AML-193 (cell line): ENCODE measurements at regions not wholly inside any gene's neighbourhood (a gene's known extent, or its start where the extent isn't known, plus 50 kb on each side); places are given as distances from the start of the nearest gene placed in this dataset.

Experiments
- DNase-seq, 2 experiments: peaks; one replicate each; lab custom pipeline; 2025; lab: John Stamatoyannopoulos, UW

DNA sequence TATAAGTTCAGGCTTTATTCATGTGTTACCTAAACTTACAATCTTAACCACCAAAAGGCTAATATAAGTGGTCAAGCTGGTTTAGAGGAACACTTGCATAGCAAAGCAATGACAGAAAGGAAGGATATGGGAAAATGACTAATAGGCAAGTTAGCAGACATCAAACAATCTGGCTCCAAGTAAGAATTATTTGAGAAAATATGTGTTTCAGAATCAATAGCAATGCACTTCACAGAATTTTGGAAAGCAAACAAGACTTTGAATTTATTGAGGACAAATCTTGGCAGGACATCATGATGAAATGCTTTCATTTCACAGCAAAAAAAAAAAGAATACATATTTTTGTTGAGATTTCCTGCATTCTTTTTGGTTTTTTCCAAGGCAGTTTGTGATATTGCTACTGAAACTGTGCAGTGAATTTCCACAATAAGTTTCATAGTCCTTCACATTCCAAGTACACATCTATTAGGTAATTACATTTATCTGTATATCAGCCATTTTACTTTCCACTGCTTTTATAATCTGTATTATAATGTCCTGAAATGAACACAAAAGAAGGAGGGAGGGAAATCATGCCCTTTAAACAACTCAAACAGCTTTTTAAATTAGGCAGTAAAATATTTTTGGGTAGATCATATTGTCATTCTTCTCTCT, 417.9 kb downstream of the NR2F1-AS1 start:
- no peak for DNase-seq

DNA sequence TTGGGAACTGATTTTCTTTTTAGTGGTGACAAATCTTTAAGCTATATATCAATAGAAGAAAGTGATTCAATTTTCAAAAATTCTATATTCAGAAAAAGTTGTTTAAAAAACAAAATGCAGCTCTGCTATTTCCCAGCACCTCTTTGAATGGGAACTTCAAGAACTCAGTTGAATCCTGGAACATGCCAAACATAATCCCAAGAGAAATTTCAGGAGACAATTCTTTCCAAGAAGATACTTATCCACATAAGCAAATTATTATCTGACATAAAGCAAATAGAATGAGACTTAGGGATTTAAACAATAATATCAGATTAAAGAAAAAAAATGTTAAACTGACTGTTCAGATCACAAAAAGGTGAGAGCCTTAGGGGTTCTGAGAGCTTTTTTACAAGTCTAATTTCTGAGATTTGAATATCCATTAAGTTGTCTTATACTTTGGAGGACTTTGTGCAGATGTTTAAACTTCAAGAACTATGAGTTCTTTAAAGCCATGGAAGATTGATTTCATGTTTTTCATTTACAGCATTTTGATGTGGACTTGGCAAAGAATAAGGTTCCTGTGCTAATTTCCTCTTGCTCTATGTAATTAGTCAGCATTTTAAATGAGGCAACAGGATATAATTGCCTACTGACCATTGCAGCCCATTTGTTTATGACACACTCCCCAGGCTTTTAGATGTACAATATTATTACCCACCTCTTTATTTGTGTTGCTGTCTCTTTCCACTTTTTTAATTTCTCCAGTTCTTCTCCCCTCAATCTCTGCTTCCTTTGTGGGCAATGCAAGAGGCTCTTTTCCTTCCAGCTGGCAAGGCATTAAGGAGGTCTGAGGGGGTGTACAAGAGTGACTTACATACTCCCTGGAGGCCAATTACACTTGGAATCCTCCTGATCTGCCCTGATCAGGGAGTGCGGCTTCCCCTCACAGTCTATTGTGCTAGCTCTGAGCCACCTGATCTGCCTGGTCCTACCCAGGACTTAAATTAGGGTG, 419.1 kb downstream of the NR2F1-AS1 start:
- no peak for DNase-seq

DNA sequence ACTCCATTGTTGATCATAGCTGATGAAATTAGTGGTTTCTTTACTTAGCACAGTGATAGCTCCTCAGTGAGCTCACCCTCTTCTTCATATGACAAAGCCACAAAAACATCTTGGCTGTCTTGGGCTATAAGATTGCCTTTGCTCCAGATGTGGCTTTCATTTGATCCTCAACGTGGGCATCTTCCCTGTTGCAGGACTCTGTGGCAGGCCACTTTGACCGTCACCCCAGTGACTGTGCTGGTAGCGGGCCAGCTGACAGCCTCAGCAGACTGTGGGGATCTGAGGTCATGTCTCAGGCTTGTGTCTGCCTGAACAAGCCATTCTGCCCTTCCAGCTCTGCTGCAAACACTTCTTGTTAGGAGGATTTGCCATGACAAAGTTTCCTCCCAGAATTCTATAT, 422.2 kb downstream of the NR2F1-AS1 start:
- DNase-seq: no peak

DNA sequence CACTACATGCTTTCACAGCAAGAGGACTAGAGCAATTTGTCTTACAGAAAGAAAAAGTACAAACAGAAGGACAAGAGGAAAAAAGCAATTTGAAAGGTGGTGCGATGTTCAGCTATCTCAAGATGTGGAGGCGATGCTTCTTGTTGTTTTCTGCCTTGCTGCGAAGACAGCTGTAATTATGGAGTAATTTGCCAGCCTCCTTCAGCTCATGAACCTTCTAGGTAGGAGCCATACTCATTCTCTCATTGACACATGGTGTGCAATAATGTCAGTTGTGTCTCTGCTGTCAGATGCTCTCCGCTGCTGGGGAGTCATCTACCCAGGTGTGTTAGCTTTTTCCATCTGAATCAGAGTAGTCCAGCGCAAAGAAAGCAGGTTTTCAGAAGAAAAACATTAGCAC, 424.5 kb downstream of the NR2F1-AS1 start:
- DNase-seq: no peak

DNA sequence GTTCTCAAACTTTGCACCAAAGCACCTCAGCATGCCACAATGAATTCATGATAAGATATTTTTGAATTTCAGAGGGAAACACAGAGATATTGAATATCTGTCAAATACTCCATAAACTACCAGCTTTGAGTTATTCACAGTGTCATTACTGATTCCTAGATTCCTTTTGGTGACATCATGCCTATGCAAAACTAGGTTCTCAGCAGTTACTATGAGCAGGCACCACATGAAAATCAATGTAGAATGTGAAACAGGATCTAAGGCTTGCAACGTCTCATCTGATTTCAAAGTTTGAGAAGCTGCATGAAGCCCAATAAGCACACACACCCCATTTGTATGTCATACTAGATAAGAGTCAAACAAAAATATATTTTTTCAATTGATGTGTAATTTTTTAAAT, 426.5 kb downstream of the NR2F1-AS1 start:
- DNase-seq: no peak

DNA sequence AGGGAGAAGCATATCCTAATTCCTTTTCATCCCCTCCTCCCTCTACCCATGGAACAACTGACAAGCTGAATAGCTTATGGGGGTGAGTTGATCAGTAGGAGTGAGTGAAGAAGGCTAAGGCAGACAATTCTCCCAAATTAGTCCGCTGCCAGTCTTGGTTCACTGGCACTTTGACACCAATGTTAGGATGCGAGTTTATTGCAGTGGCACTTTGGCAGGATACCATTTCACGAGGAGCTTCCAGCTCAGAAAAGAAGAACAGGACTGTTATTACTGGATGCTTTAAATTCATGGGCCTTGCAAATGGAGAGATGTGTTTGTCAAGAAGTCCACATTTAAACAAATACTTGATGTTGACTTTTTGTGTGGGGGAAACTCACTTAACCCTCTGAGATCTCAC, 427.6 kb downstream of the NR2F1-AS1 start:
- DNase-seq: no peak

DNA sequence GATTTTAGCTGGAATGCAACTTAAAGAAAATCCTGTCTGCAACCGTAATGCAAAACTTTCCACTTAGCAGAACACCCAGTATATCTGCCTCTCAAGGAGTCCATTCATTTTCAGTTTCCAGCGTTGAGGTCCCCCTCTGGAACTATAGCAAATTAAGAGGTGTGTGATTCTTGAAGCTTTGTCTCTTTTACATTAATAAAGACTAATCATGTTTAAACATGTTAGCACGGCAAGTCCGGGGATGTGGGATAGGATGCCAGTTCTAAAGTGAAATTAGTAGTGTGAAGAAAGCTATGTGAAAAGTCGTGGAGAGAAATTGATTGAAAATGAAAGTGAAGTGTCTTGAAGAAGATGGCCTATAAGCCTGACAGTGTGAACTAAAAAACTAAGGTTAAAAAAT, 429.1 kb downstream of the NR2F1-AS1 start:
- DNase-seq: no peak

DNA sequence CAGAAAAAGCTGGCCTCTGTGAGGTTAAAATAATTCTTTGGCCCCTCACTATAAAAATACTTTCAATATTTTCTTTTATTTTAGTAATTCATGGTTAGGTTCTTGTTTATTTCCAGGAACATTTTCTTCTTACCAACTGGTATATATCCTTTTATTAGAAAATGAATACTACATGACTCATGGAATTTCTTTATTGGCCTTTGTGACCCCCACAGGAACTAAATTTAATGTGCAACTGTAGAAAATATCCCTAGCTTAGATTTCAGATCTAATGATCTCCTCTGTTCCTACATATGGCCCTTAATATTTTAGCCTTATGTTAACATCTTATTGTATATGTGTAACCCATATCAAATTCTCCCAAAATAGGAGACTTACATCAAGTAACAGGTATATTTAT, 429.9 kb downstream of the NR2F1-AS1 start:
- no peak for DNase-seq

DNA sequence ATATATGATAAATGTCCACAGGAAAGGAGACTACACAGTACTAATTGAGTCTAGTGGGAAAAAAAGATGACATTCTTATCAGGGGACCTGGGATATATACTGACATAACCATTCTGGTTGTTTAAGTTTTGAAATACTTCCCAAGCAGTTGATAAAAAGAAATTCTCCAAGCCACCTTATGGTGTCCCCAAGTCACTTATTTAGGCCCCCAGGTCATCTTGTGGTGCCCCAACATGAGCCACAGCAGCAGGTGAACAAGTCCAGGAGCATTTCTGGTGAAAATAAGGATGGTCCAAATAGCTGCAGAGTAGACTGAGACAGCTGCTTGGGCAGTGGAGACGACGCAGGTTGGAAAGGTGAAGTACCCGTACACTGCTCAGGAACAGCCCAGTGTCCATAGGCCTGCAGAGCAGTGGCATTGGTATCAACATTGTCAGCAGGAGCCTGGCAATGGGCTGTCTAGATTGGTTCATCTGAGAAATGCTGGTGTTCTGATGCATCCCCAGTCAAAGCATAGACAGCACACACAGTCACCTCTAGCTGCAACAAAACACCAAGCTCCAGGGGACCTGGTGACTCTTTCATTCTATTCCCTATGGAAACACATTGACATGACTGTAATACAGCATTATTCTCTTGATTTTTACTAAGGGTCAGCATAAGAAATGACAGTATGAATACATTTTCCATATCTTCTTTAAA, 430.6 kb downstream of the NR2F1-AS1 start:
- DNase-seq: no peak

DNA sequence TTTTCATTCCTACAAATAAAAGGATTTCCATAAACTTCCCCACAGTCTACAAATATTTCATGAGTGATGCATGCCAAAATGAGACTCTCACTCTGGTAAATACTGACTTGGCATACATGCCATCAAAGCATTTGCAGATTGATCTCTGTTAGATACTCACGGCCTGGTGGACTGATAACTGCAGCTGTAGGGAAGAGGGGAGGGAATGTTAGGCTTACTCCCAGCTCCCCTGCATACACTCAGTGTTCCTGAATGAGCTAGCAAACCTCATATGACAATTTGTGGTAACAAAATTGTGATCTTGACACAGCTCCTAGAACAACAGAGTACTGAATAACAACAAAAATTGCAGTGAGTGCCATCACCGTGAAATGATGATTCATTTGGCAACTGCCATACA, 435.3 kb downstream of the NR2F1-AS1 start:
- DNase-seq: no peak

DNA sequence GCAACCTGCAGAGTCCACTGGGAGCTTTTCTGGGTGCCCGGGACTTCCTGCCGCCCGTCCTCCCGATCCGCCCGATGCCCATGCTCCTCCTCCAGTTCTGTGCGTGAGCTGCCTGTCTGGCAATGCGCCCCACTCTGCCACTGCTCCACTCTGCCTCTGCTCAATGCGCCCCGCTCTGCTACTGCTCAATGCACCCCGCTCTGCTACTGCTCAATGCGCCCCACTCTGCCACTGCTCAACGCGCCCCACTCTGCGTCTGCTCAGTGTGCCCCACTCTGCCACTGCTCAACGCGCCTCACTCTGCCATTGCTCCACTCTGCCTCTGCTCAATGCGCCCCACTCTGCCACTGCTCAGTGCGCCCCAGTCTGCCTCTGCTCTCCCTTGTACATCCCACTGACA, 436.0 kb downstream of the NR2F1-AS1 start:
- DNase-seq: no peak

DNA sequence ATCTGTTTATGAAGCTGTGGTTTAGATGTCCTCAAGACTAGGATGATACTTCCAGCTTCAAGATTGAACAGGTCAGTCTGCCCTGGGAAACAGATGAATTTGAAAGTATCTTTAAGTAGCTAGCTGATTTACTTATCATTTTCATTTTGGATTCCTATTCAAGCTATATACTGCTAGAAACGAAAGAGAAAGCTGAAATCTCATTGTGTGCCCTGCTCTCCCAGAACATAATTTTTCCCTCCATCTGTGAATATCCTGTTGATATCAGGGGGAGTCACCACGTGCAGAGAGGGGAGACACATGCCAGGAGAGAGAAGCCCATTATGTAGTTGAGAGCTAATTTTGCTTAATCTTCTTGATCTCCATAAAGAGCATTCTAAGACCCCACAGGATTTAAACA, 439.1 kb downstream of the NR2F1-AS1 start:
- DNase-seq: no peak

DNA sequence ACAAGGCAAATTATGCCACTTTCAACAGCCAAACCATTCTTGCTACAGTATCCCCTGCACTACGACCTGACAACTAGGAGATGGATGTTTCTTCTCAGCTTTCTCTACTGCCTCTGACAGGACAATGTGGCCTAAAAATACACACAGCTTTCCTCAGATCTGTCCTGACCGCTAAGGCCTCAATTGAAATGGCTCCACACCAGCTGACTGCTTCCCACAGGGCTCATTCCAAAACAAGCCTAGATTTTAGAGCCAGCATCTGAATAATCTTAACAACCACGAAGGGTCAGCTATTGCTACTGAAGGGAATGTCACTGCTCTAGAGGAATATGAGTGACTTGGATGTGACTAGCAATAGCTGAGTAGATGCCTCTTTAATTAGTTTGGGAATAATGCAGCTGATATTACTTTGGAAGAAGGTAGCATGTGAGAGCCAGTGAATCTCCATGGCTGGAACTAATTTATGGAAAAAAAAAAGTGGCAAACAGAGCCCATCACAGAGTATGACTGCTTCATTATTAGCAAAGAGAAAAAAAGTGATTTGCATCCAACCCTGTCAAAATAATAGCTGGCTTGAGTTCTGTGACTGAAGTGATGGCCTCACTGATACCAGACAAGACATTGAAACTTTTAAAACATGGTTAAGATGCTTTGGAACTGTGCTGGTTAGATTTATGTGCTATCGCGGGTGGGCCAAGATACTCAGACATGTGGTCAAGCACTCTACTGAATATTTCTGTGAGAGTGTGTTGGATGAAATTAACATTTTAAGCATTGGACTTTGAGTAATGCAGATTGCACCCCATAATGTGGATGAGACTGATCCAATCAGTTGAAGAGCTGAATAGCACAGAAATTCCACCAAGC, 450.2 kb downstream of the NR2F1-AS1 start:
- DNase-seq: no peak

DNA sequence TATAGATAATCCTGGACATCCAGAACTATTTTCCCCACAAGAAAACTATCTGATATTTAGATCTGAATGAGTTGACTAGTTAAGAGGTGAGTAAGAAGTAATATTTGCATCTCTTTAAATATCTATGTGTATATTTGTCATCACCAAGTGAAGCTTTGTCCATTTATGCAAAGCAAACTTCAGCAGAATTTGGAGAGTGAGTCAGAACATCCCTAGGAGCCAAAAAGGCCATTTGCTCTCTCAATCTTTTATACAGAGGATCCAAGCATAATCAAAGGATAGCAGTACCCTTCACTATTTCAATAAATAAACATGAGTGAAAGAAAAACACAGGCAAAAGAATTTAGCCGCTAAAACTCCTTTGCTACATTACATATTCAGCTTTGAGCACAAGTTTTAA, 454.4 kb downstream of the NR2F1-AS1 start:
- no peak for DNase-seq

DNA sequence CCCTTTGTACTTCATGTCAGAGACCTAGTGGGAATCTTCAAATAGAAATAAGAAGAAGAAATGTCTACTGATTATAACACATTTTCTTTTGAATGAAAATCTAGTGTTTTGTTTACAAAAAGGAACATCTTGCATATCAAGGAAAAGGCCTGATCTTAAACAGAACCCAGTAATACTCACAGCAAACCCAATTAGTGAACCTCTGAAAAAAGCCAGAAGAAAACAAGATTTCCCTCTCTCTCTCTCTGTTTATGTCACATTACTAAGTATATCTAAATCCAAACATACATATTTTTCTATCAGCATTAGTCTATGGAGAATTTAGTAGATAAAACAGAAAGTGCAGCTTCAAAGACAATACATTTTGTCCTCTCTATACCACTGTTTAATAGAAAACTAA, 457.9 kb downstream of the NR2F1-AS1 start:
- DNase-seq: no peak

DNA sequence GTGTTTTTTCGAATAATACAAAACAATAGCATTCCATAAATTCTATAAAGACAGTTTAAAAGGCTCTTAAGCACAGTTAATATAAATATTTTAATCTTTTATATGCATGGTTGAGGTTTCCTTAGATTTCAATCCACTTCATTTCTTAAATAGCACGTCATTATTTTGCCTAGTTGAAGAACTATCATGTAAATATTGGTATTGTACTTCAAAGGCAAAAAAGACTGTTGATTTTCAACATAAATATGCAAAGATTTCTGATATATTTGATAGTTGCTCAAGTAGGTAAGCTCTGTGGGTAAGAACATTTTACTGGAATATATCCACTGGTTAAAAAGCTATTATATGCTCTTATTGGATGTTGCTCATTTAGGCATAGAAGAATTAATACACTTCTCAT, 458.6 kb downstream of the NR2F1-AS1 start:
- DNase-seq: no peak

DNA sequence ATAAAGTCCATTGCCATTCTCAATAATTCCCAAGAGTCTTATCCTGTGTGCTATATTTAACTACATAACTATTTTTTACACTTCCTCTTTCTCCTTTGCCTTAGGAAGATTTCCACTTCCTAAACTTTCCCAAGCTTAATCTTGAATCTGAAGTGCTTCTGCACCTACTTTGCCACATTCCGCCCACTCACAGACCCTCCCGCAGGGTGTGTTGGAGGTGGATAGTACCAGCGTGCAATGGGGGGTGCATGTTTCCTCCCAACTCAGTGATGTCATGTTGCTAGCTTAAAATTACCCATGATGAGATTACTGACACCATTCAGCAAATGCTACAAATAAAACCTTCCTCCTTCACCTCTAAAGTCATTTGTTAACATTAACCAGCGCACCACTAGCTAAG, 460.2 kb downstream of the NR2F1-AS1 start:
- no peak for DNase-seq

DNA sequence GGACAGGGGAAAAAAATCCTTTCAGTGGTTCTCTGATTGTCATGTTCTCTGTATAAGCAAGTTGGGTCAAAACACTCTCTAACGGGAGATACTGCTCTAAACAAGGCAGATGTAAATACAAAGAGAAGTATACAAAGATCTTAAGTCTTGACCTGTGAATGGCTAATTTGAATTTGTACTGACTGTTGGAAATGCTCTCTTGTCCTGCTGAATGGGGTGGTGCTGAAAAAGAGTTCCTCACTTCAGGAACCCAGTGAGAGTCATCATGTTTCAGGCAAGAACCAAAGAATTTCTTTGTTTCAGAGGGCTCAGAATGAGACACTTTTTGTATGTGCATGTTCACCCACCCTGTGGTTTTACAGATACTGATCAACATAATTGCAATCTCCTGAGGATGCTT, 461.0 kb downstream of the NR2F1-AS1 start:
- DNase-seq: no peak

DNA sequence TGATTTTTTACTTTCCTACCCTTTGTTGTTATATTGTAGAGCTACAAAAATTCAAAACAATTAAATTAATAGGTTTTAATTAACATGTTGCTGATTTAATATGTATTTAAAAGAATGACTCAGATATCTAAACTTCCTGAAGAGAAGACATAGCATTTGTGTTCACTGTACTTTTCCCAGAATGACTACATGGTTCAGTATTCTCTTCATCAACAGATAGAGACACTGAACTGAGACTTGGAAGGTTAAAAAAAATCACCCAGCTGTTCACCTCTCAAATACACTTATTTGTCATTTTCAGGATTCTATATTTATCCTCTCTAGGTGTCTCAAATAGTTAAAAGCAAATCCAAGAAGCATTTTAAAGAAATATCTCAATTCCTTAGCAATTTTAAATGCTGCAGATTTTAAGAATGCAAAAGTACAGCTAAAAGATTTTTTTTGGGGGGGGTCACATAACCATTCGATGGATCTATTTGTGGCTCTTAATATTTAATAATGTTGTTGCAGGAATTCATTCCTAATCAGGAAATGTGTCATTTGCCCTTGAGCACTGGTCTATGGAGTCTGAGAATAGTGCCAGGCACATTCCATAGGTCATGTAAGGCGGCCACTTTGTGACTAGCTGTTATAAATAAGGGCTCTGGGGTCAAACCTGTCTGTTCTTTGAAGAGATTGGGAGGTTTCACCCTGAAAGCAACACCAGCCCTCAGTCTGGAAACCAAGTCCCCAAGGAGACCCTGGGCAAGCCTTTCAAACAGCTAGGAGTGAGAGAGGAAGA, 463.1 kb downstream of the NR2F1-AS1 start:
- DNase-seq: no peak

DNA sequence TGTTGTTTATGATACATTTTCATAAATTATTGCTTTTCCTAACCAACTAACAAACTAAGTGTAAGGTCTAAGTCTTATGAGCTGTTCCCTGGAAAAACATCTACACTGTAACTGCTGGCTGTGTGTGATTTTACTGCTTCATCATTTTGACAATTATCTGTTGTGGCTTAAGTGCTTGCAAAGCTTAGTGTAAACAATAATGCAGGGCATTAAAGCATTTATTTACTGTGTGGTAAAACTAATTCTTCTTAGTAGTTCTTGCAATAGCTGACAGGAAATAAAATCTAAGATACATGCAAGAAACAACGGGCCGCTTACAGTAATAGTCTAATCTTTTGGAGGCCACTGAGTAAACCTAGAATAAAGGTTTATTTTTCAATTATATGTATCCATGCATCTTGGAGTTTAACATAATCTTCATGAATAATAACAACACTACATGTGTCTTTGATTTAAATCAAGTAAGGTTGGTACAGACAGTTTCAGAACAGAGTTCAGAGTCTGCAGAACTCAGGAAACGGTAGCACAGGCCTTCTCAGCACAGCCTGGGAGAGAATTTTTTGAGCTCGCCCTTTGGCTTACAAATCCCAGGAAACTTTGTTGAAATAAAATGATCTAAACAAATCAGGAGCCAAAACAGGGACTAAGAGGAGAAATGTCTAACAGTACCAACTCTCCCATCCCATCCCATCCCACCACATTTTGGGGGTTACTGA, 473.1 kb downstream of the NR2F1-AS1 start:
- no peak for DNase-seq
